Mammary epithelial cell (primary cell): ENCODE measurements at regions not wholly inside any gene's neighbourhood (a gene's known extent, or its start where the extent isn't known, plus 50 kb on each side); places are given as distances from the start of the nearest gene placed in this dataset.

Experiments used
- EZH2 ChIP-seq: IDR thresholded peaks from 2 replicates; pipeline ENCODE4 v1.6.1; 2012; ENCODE audit warnings: low read length, inconsistent platforms, borderline replicate concordance
- TF ChIP-seq, protein P1 (sequence below), 2 donors: IDR thresholded peaks in 1 of 2; conservative IDR thresholded peaks in 1 of 2; 2 replicates each; pipeline ENCODE4 v1.5.1; 2011 to 2012; ENCODE audit warnings: inconsistent platforms in 2 of 2, low read length in 2 of 2, mild to moderate bottlenecking in 2 of 2, control low read depth in 1 of 2, low read depth in 1 of 2; ENCODE audit not compliant: insufficient read depth in 1 of 2; ENCODE audit errors: extremely low read depth in 1 of 2

DNA sequence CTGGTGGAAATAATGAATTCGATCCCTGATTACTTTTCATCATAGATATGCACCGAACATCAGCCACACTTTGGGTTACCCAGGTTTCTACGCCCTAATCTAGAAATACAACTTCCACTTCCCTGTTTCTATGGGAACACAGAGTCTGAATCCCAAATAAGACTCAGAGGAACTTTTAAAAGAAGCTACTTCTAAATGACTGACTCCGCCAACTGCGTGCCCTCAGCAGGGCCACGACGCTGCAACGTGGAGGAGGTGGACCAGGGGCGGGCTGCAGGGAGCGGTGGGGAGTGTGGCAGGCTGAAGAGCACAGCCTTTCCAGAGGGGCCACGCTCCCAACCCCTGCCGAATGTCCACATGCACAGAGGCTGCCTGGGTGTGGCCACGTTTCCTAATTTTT is 304.0 kb downstream of the SHANK2 start:
- TF ChIP-seq, protein P1, sequence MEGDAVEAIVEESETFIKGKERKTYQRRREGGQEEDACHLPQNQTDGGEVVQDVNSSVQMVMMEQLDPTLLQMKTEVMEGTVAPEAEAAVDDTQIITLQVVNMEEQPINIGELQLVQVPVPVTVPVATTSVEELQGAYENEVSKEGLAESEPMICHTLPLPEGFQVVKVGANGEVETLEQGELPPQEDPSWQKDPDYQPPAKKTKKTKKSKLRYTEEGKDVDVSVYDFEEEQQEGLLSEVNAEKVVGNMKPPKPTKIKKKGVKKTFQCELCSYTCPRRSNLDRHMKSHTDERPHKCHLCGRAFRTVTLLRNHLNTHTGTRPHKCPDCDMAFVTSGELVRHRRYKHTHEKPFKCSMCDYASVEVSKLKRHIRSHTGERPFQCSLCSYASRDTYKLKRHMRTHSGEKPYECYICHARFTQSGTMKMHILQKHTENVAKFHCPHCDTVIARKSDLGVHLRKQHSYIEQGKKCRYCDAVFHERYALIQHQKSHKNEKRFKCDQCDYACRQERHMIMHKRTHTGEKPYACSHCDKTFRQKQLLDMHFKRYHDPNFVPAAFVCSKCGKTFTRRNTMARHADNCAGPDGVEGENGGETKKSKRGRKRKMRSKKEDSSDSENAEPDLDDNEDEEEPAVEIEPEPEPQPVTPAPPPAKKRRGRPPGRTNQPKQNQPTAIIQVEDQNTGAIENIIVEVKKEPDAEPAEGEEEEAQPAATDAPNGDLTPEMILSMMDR (conservative IDR thresholded peaks at IDR 0.05 in 1 of 2, IDR thresholded peaks at IDR 0.05 in 1 of 2; ENCODE audit: extremely low read depth in 1 of 2, insufficient read depth in 1 of 2, low read depth in 1 of 2, low read length in 2 of 2) = no peak
- TF ChIP-seq EZH2 = no peak
